ENCODE measurements at regions not wholly inside any gene's neighbourhood (a gene's known extent, or its start where the extent isn't known, plus 50 kb on each side); places are given as distances from the start of the nearest gene placed in this dataset.
A peak's percentile ranks its signal among the peaks of the same experiment; 100 is the strongest.

DNA sequence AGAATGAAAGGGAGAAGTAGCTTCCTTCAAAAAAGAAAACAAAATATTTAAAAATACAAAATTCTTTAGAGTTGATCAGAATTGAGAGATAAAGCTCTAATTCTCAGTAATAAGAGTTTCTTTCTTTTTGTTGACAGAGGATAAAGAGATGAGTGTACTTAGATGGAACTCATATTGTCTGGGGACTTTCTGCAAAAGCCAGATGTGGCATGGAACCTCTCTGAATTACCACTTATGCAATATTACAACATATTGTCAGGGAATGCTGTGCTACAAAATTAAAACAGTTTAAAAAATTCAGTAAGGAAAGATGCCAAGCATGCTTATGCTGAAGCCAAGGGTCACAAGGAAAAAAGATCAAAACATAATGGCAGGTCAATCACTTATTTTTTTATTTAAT, 386.6 kb upstream of the LRATD1 start:
- Histone ChIP-seq H3K27me3 (ENCODE audit: control insufficient read depth, insufficient read depth, low read length) (no peaks in the 10 kb centered on the region), H3K36me3 (ENCODE audit: control insufficient read depth, insufficient read depth, low read length) (no peaks in the 10 kb centered on the region), H3K4me3 (ENCODE audit: low read depth, low read length) (no peak overlapping the region)
- DNase-seq (ENCODE audit: low read depth): no peak
- TF ChIP-seq CTCF (IDR thresholded peaks at IDR 0.05; ENCODE audit: insufficient read depth, low read length, poor library complexity, severe bottlenecking): no peak

- Histone ChIP-seq H3K4me3 (ENCODE audit: low read depth, low read length) (no peak overlapping the region), H3K27me3 (ENCODE audit: control insufficient read depth, insufficient read depth, low read length) (no peaks in the 10 kb centered on the region), H3K36me3 (ENCODE audit: control insufficient read depth, insufficient read depth, low read length) (no peaks in the 10 kb centered on the region)
- DNase-seq (ENCODE audit: low read depth): no peak
- TF ChIP-seq CTCF (IDR thresholded peaks at IDR 0.05; ENCODE audit: insufficient read depth, low read length, poor library complexity, severe bottlenecking): no peak
Observed at GRCh38 chr2:14255135-14255820, 377.2 kb upstream of the LRATD1 start.

DNA sequence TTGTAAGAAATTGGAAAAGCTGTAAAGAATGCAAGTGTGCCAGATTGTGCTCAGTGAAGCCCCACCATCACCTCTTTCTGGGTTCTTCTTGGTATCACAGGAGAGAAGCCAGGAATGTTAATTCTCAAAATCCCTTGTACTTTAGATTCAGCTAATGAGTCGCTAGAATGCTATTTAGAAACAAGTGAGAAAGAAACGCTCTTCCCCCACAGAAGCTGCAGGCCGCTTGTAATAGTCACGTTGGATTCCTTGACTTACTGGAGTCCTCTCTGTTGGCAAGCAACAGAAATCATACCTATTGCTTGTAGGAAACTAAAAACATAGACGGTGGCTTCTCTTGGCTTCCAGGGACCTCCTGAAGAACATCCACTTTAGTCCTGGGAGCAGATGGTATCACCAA, 375.6 kb upstream of the LRATD1 start:
- Histone ChIP-seq H3K4me3 (ENCODE audit: low read depth, low read length) (no peak overlapping the region), H3K27me3 (ENCODE audit: control insufficient read depth, insufficient read depth, low read length) (no peaks in the 10 kb centered on the region), H3K36me3 (ENCODE audit: control insufficient read depth, insufficient read depth, low read length) (no peaks in the 10 kb centered on the region)
- TF ChIP-seq CTCF (IDR thresholded peaks at IDR 0.05; ENCODE audit: insufficient read depth, low read length, poor library complexity, severe bottlenecking): no peak
- DNase-seq (ENCODE audit: low read depth): peak; percentile 28

- no peak for TF ChIP-seq CTCF (IDR thresholded peaks at IDR 0.05; ENCODE audit: insufficient read depth, low read length, poor library complexity, severe bottlenecking)
- no peaks in the 10 kb centered on the region for H3K36me3 ChIP-seq (ENCODE audit: control insufficient read depth, insufficient read depth, low read length)
- no peak for DNase-seq (ENCODE audit: low read depth)
- no peaks in the 10 kb centered on the region for H3K27me3 ChIP-seq (ENCODE audit: control insufficient read depth, insufficient read depth, low read length)
- no peak overlapping the region for H3K4me3 ChIP-seq (ENCODE audit: low read depth, low read length)
Observed at GRCh38 chr2:14257801-14258507, 374.6 kb upstream of the LRATD1 start.

- H3K36me3 ChIP-seq (ENCODE audit: control insufficient read depth, insufficient read depth, low read length): no peaks in the 10 kb centered on the region
- no peaks in the 10 kb centered on the region for H3K27me3 ChIP-seq (ENCODE audit: control insufficient read depth, insufficient read depth, low read length)
- DNase-seq (ENCODE audit: low read depth): no peak
- TF ChIP-seq CTCF (IDR thresholded peaks at IDR 0.05; ENCODE audit: insufficient read depth, low read length, poor library complexity, severe bottlenecking): no peak
- no peak overlapping the region for H3K4me3 ChIP-seq (ENCODE audit: low read depth, low read length)
Observed at GRCh38 chr2:14261771-14262170, 370.7 kb upstream of the LRATD1 start.

All from kidney epithelial cell (primary cell).